ENCODE measurements at regions not wholly inside any gene's neighbourhood (a gene's known extent, or its start where the extent isn't known, plus 50 kb on each side); places are given as distances from the start of the nearest gene placed in this dataset.

- Histone ChIP-seq H3K79me2 (ENCODE audit: low read length) (no peaks in the 10 kb centered on the region), H3K4me1 (ENCODE audit: low read length) (no peaks in the 10 kb centered on the region), H3K4me2 (ENCODE audit: low read depth, low read length) (peak overlapping the region; percentile 27; the same call in 1 of the 2 replicates), H3K9me2 (replicated peaks; ENCODE audit: insufficient read depth, low read length) (no peaks in the 10 kb centered on the region), H3K36me3 (replicated peaks; ENCODE audit: insufficient read depth, low read length) (no peaks in the 10 kb centered on the region), H4K20me1 (ENCODE audit: insufficient read depth, low read length) (no peaks in the 10 kb centered on the region), H3K9me3 (replicated peaks; ENCODE audit: insufficient read depth, low read length) (no peaks in the 10 kb centered on the region), H3K9ac (ENCODE audit: low read length) (no peak overlapping the region), H3K27me3 (replicated peaks; ENCODE audit: insufficient read depth, low read length) (no peaks in the 10 kb centered on the region), H2AFZ (ENCODE audit: low read length) (no peak overlapping the region; the same call in 1 of the 2 replicates), H3K4me3 (ENCODE audit: low read length) (no peak overlapping the region), H3F3A (ENCODE audit: insufficient read depth, low read length) (no peaks in the 10 kb centered on the region), H3K27ac (ENCODE audit: low read length) (no peak overlapping the region)
- peak; percentile 17 for DNase-seq
- TF ChIP-seq EZH2 (optimal IDR thresholded peaks at IDR 0.05; ENCODE audit: low read depth, low read length) (no peak), CTCF (IDR thresholded peaks at IDR 0.05; ENCODE audit: low read length) (no peak), EZH2phosphoT487 (IDR thresholded peaks at IDR 0.05; ENCODE audit: low read length) (no peak)
These were observed 1358.5 kb upstream of the PCDH9 start for GRCh38 chr13:68588623-68589022.

GRCh38 chr13:68584776-68585175, 1354.6 kb upstream of the PCDH9 start:
- TF ChIP-seq CTCF (IDR thresholded peaks at IDR 0.05; ENCODE audit: low read length) (no peak), EZH2 (optimal IDR thresholded peaks at IDR 0.05; ENCODE audit: low read depth, low read length) (no peak), EZH2phosphoT487 (IDR thresholded peaks at IDR 0.05; ENCODE audit: low read length) (no peak)
- H3K9ac ChIP-seq (ENCODE audit: low read length), result no peak overlapping the region
- H3K36me3 ChIP-seq (replicated peaks; ENCODE audit: insufficient read depth, low read length), result no peaks in the 10 kb centered on the region
- no peak overlapping the region for H3K4me3 ChIP-seq (ENCODE audit: low read length)
- H3K4me1 ChIP-seq (ENCODE audit: low read length), result no peaks in the 10 kb centered on the region
- no peaks in the 10 kb centered on the region for H3K9me3 ChIP-seq (replicated peaks; ENCODE audit: insufficient read depth, low read length)
- DNase-seq, result no peak
- H3K4me2 ChIP-seq (ENCODE audit: low read depth, low read length), result no peak overlapping the region
- no peaks in the 10 kb centered on the region for H3F3A ChIP-seq (ENCODE audit: insufficient read depth, low read length)
- H2AFZ ChIP-seq (ENCODE audit: low read length), result no peak overlapping the region
- no peak overlapping the region for H3K27ac ChIP-seq (ENCODE audit: low read length)
- no peaks in the 10 kb centered on the region for H4K20me1 ChIP-seq (ENCODE audit: insufficient read depth, low read length)
- no peaks in the 10 kb centered on the region for H3K27me3 ChIP-seq (replicated peaks; ENCODE audit: insufficient read depth, low read length)
- H3K9me2 ChIP-seq (replicated peaks; ENCODE audit: insufficient read depth, low read length), result no peaks in the 10 kb centered on the region
- H3K79me2 ChIP-seq (ENCODE audit: low read length), result no peaks in the 10 kb centered on the region

GRCh38 chr13:68574053-68574452, 1343.9 kb upstream of the PCDH9 start:
- Histone ChIP-seq H3K9ac (ENCODE audit: low read length) (no peak overlapping the region), H4K20me1 (ENCODE audit: insufficient read depth, low read length) (no peaks in the 10 kb centered on the region), H3K9me2 (replicated peaks; ENCODE audit: insufficient read depth, low read length) (no peaks in the 10 kb centered on the region), H3K4me3 (ENCODE audit: low read length) (no peak overlapping the region), H3F3A (ENCODE audit: insufficient read depth, low read length) (no peaks in the 10 kb centered on the region), H3K9me3 (replicated peaks; ENCODE audit: insufficient read depth, low read length) (no peaks in the 10 kb centered on the region), H3K4me1 (ENCODE audit: low read length) (no peaks in the 10 kb centered on the region), H3K36me3 (replicated peaks; ENCODE audit: insufficient read depth, low read length) (no peaks in the 10 kb centered on the region), H3K4me2 (ENCODE audit: low read depth, low read length) (no peak overlapping the region), H3K27me3 (replicated peaks; ENCODE audit: insufficient read depth, low read length) (no peaks in the 10 kb centered on the region), H3K79me2 (ENCODE audit: low read length) (no peaks in the 10 kb centered on the region), H3K27ac (ENCODE audit: low read length) (no peak overlapping the region), H2AFZ (ENCODE audit: low read length) (no peak overlapping the region)
- no peak for DNase-seq
- TF ChIP-seq EZH2phosphoT487 (IDR thresholded peaks at IDR 0.05; ENCODE audit: low read length) (no peak), EZH2 (optimal IDR thresholded peaks at IDR 0.05; ENCODE audit: low read depth, low read length) (no peak), CTCF (IDR thresholded peaks at IDR 0.05; ENCODE audit: low read length) (no peak)
